Left lung (tissue), 4 donors: ENCODE measurements at regions not wholly inside any gene's neighbourhood (a gene's known extent, or its start where the extent isn't known, plus 50 kb on each side); places are given as distances from the start of the nearest gene placed in this dataset.

Source experiments
- ATAC-seq: fragments of 200-7000 bp; cut with Tn5 transposase; one replicate; pipeline ENCODE4 v1.9.1; 2020; ENCODE audit warnings: moderate library complexity
- DNase-seq, 4 donors: peaks; one replicate each; pipeline ENCODE4 v3.0.0-alpha.2; 2013 to 2020
- H3K27ac ChIP-seq, 2 donors: fragments of 200-600 bp; sonication (generic) in 1 of 2; one replicate each; pipeline versions ENCODE4 v1.5.0 to v1.8.0; 2020 to 2021
- H3K27me3 ChIP-seq, 2 donors: fragments of 200-600 bp; sonication (generic) in 1 of 2; one replicate each; pipeline versions ENCODE4 v1.5.0 to v1.8.0; 2020 to 2021
- H3K36me3 ChIP-seq, 2 donors: fragments of 200-600 bp; sonication (generic) in 1 of 2; one replicate each; pipeline versions ENCODE4 v1.5.0 to v1.8.0; 2020 to 2021
- H3K4me1 ChIP-seq, 2 donors: fragments of 200-600 bp; one replicate each; pipeline ENCODE4 v1.8.0; 2021
- H3K4me3 ChIP-seq, 2 donors: fragments of 200-600 bp; sonication (generic) in 1 of 2; one replicate each; pipeline versions ENCODE4 v1.5.0 to v1.8.0; 2020 to 2021; ENCODE audit warnings: mild to moderate bottlenecking in 1 of 2
- H3K9me3 ChIP-seq, 2 donors: fragments of 200-600 bp; sonication (generic) in 1 of 2; one replicate each; pipeline versions ENCODE4 v1.5.0 to v1.8.0; 2020 to 2021
- CTCF ChIP-seq, 2 donors: fragments of 200-600 bp; sonication (generic) in 1 of 2; IDR thresholded peaks; one replicate each; pipeline versions ENCODE4 v1.5.0 to v1.8.0; 2021; ENCODE audit warnings: antibody characterized with exemption in 2 of 2
- intact Hi-C, 2 donors: fragments of 100-400 bp; cut with DNase I; formaldehyde crosslinking; loops; one replicate each; pipeline versions ENCODE4 v1.11.2 to v1.14.2; 2022
- donor health status: DM: no; HTN: yes; CAD: no.
- donor health status: DM: no; HTN: no; CAD: no.

- intact Hi-C loops, result no loop called here
- H3K27me3 ChIP-seq, result no peaks in the 10 kb centered on the region
- H3K27ac ChIP-seq, result no peak overlapping the region
- H3K9me3 ChIP-seq, result peaks cover 0 to 14% of the 10 kb centered on the region in 2 donors
- H3K4me3 ChIP-seq, result no peak overlapping the region
- no peaks in the 10 kb centered on the region for H3K4me1 ChIP-seq
- H3K36me3 ChIP-seq, result no peaks in the 10 kb centered on the region
- no peak for TF ChIP-seq CTCF (IDR thresholded peaks at IDR 0.05)
- DNase-seq (no peak), ATAC-seq (no peak)
Measured at GRCh38 chr2:41393621-41394020, 654.2 kb upstream of the PKDCC start.

- no peaks in the 10 kb centered on the region for H3K4me1 ChIP-seq
- H3K27ac ChIP-seq, result no peak overlapping the region
- H3K4me3 ChIP-seq, result no peak overlapping the region
- H3K9me3 ChIP-seq, result peaks cover 0 to 14% of the 10 kb centered on the region in 2 donors
- intact Hi-C loops, result no loop called here
- no peak for TF ChIP-seq CTCF (IDR thresholded peaks at IDR 0.05)
- ATAC-seq (no peak), DNase-seq (no peak)
- no peaks in the 10 kb centered on the region for H3K27me3 ChIP-seq
- H3K36me3 ChIP-seq, result no peaks in the 10 kb centered on the region
Measured at GRCh38 chr2:41394541-41394940, 653.3 kb upstream of the PKDCC start.

GRCh38 chr2:41395692-41396091 lies 652.1 kb upstream of the PKDCC start:
- no peak overlapping the region for H3K4me3 ChIP-seq
- TF ChIP-seq CTCF (IDR thresholded peaks at IDR 0.05), result no peak
- H3K36me3 ChIP-seq, result no peaks in the 10 kb centered on the region
- H3K9me3 ChIP-seq, result peaks cover 0 to 14% of the 10 kb centered on the region in 2 donors
- H3K27ac ChIP-seq, result no peak overlapping the region
- ATAC-seq, result no peak
- intact Hi-C loops, result no loop called here
- H3K27me3 ChIP-seq, result no peaks in the 10 kb centered on the region
- no peaks in the 10 kb centered on the region for H3K4me1 ChIP-seq
- DNase-seq, result no peak

GRCh38 chr2:41399437-41400087 lies 648.3 kb upstream of the PKDCC start:
- Histone ChIP-seq H3K27me3 (no peaks in the 10 kb centered on the region), H3K4me3 (no peak overlapping the region), H3K36me3 (no peaks in the 10 kb centered on the region), H3K4me1 (no peaks in the 10 kb centered on the region), H3K9me3 (peaks cover 0 to 14% of the 10 kb centered on the region in 2 donors), H3K27ac (no peak overlapping the region)
- ATAC-seq, result no peak
- DNase-seq, result no peak
- no peak for TF ChIP-seq CTCF (IDR thresholded peaks at IDR 0.05)
- intact Hi-C loops, result no loop called here

- DNase-seq (no peak), ATAC-seq (peak; percentile 61)
- no peaks in the 10 kb centered on the region for H3K27me3 ChIP-seq
- H3K9me3 ChIP-seq, result peaks cover 0 to 13% of the 10 kb centered on the region in 2 donors
- intact Hi-C loops, result no loop called here
- no peak overlapping the region for H3K27ac ChIP-seq
- no peaks in the 10 kb centered on the region for H3K4me1 ChIP-seq
- H3K4me3 ChIP-seq, result no peak overlapping the region
- TF ChIP-seq CTCF (IDR thresholded peaks at IDR 0.05), result peak in 1 of 2 donors; percentile 33
- H3K36me3 ChIP-seq, result no peaks in the 10 kb centered on the region
Measured at GRCh38 chr2:41400088-41400665, 647.6 kb upstream of the PKDCC start.
